Inflammatory macrophage treated with lipopolysaccharide for 4 hours (primary cell): ENCODE measurements at regions not wholly inside any gene's neighbourhood (a gene's known extent, or its start where the extent isn't known, plus 50 kb on each side); places are given as distances from the start of the nearest gene placed in this dataset.

Source experiments
- DNase-seq: peaks from one replicate; pipeline ENCODE4 v3.0.0-alpha.2; 2020

- no peak for DNase-seq
Measured at GRCh38 chr3:10555263-10555662, 49.9 kb upstream of the ATP2B2 start.

GRCh38 chr3:10556312-10556711, 50.9 kb upstream of the ATP2B2 start:
- DNase-seq = no peak

GRCh38 chr3:10557250-10557649, 51.9 kb upstream of the ATP2B2 start:
- DNase-seq = no peak

DNA sequence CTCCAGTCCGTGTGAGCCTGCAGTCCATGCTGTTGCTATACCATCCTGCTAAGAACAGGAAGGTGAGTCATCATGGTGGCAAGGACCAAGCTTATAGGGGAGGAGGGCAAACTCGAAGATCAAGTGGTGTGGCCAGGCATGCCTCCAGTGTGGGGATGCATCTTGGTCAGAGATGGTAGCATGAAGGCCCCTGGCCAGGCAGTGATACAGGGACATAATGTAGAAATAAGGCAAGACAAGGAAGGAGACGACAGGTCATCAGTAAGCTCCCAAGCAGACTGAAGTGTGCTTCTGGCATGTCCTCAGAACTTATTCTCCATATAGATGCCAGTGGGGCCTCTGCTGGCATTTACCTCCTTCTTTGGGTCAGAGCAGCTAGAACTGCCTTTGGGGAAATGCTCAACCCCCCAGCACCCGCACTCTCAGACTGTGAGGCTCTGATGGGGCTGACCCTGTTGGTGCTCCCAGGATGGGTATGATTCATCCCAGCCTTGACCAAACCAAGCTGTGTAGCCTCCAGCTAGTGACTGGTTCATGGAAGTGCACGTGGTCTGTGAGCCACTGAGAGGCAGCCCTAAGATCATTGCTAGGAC, 52.5 kb upstream of the ATP2B2 start:
- DNase-seq = no peak

DNA sequence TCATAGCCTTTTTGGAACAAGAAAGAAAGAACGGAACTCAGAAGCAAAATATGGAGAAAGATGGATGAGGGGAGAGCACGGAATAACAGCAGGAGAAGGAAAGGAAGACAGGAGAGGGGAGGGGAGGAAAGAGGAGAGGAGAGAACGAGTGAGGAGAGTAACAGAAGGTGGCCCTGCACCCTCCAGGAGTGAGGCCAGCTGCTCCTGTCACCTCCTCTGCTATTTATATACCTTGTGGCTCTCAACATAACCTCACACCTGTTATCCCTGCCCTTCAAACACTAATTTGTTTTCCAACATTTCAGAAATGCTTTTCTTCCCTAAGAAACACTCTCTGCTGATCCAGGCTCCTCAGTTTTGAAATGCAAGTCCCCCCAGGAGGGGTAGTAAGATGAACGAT, 53.4 kb upstream of the ATP2B2 start:
- no peak for DNase-seq

GRCh38 chr3:10560060-10560861, 54.9 kb upstream of the ATP2B2 start:
- DNase-seq = no peak

- peak; percentile 66 for DNase-seq
Measured at GRCh38 chr3:10561162-10561945, 56.0 kb upstream of the ATP2B2 start.

GRCh38 chr3:10561946-10562560, 56.7 kb upstream of the ATP2B2 start:
- DNase-seq = peak; percentile 52

DNA sequence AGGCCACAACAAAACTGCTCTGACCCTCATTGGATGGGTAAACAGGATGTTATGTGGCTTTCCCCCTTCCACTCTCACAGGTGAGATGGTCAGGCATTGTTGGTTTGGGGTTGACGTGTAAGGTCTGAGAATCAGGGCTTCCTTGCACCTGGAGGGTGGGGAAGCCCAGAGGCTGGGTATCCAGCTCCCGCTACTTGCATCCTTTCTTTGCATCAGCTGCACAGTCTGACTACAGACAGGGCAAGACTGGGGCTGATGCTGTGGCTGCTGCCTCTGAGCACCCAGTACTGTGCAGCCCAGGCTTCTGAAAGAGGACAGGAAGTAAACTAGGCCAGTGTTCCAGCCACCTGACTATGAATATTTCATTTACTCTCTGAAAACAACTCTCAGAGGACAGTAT, 58.0 kb upstream of the ATP2B2 start:
- DNase-seq = no peak

DNA sequence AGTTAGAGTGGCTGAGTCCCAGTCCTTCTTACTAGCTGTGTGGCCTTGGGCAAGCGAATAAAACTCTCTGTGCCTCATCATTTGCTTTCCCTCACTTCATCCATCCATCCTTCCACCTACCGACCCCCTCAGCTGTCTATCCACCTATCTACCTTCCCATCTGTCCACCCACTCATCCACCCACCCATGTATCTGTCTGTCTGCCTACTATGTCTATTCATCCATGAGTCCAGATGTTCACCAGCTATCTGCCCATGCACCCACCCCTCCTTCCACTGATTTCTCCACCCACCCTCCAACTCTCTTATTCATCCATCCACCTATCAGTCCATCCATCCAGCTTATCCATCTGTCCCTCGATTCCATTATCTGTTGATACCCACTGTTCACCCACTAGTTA, 60.4 kb upstream of the ATP2B2 start:
- DNase-seq = no peak

DNA sequence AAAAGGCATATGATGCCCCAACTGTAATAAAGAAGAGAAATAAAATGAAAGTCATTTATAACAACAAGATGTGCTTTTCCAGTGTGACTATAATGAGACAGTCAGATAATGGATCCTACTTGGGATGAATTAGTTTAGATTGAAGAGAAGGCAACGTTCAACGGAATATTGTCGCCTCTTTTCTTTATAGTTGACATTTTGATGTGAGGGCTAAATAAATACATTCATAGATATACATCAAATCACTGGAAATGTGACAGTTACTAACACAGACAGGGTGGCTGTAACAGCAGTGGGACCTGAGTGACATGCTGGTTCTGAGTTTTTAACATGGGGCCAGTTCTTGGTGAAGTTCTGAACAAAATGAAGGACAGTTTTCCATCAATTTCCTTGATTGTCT, 61.1 kb upstream of the ATP2B2 start:
- no peak for DNase-seq

- DNase-seq = no peak
Measured at GRCh38 chr3:10568549-10568948, 63.2 kb upstream of the ATP2B2 start.

- no peak for DNase-seq
Measured at GRCh38 chr3:10570196-10570946, 65.0 kb upstream of the ATP2B2 start.

DNA sequence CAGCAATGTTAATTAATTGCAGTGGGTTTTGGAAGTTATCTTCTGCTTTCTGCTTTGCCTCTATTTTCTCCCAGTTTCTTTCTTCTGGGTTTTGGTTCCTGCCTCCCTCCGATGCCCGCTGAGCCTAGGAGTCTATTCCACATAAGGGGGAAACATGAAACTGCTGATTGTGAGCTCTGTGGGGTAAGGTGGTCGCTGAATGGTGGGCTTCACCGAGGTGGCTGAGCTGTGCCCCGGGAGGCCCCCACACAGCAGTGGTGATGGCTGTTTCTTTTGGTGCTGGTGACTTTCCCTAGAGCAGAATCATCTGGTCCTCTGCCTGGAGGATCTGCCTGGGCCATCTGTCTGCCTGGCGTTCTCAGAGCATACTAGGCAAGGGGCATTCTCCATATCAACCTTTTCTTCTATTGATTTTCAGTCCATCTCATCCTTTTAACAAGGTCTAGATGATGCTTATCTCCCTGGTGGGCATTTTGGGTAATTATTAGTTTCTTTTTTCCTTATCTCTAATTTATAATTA, 68.8 kb upstream of the ATP2B2 start:
- no peak for DNase-seq

DNA sequence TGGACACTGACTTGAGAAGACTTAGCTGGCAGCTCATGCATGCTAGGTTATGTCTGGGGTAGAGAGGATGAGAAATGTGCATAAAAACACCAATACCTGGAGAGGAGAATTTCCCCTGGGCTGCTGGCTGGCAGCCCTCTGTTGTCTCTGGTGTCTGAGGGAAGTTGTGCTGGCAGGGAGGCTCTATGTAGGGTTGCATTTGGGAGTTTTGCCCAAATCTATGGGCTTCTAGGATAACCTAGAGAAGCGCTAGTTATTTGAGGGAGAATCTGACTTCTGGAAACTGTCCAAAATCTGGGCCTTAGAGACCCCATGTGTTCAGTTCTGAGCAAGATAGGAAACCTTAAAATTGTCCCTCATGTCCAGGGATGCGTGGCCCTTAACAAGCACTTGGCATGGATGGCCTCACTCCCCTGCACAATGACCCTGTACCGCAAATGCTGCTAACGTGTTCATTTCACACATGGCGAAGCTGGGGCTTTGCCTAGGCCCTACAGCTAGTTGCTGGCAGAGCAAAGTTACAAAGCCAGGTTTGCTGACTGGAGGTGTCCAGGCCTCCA, 70.3 kb upstream of the ATP2B2 start:
- DNase-seq = no peak

GRCh38 chr3:10577486-10577885, 72.1 kb upstream of the ATP2B2 start:
- no peak for DNase-seq

GRCh38 chr3:10580426-10580825, 75.0 kb upstream of the ATP2B2 start:
- DNase-seq = no peak

DNA sequence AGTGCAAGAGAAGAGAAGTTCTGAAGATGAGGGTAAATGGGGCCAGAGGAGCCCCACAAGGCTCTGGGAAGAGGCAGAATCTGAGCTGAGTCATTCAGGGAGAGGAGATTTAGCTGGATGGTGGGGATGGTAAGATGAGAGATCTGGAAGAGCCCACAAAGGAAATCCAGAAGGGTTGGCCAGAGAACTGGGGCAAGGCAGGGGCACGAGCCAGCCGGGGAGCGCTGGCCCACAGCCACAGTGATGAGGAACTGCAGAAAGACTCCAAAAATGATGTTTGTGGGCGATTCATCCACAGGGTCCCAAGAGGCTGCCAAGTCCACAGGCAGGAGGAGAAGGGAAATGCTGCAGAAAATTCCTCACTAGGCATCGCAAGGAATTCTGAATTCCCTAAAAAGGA, 75.9 kb upstream of the ATP2B2 start:
- DNase-seq = no peak

GRCh38 chr3:10581716-10582115, 76.3 kb upstream of the ATP2B2 start:
- no peak for DNase-seq

GRCh38 chr3:10582733-10583132, 77.3 kb upstream of the ATP2B2 start:
- no peak for DNase-seq

DNA sequence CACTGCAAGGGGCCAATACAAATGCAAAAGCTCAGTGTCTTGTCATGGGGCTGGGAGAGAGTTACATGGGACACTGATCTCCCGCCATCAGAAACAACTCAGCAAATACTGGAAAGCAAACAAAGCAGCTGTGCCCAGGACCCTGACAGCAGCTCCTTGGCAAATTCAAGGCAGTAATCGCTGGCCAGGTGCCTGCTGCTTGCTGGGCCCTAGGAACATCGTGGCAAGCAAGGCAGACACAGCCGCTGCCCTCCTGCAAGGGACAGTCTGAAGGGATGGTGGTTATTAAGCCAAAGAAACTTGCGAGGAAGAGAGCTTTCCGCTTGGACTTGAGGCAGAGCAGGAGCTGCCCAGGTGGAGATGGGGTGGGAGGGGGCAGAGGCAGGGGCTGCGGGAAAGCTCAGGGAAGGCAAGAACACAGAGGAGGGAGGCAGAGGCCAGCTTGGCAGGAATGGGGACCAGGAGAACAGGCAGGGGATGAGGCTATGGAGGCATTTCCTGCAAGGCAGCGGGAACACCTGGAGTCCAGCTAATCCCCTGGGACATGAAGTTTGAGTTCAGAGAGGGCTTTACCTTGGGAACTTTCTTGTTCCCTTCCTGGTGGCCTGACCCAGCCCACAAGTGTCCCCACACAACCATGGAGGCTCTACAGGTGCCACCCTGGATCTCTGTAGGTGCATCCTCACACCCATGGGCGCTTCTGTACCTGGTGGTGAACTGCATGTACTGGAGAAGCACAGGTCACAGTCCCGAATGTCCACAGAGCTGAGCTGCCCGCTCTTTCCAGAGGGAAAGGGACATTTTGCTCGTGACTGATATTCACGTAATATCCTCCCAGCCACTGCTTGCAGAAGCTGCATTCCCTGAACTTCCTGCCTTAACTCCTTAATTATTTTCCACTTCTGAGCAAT, 78.7 kb upstream of the ATP2B2 start:
- no peak for DNase-seq
